ENCODE measurements at regions not wholly inside any gene's neighbourhood (a gene's known extent, or its start where the extent isn't known, plus 50 kb on each side); places are given as distances from the start of the nearest gene placed in this dataset.
A peak's percentile ranks its signal among the peaks of the same experiment; 100 is the strongest.

GRCh38 chr1:200354243-200354642 lies 55.6 kb downstream of the ZNF281 start:
- H3K27ac Mint-ChIP-seq: no peak overlapping the region
- no peak for DNase-seq
- ATAC-seq: peak; percentile 82
- H3K4me1 Mint-ChIP-seq: peaks cover 40% of the 10 kb centered on the region
- peaks cover 7% of the 10 kb centered on the region for H3K27me3 Mint-ChIP-seq
- H3K36me3 Mint-ChIP-seq: no peaks in the 10 kb centered on the region
- H3K9me3 Mint-ChIP-seq (ENCODE audit: low read depth): no peaks in the 10 kb centered on the region
- no peak overlapping the region for H3K4me3 Mint-ChIP-seq
- CTCF ChIA-PET: interaction anchor here (0.6 to 1.4 kb wide), 3 partner anchors 14 to 406 kb away, joined by 3 to 4 read pairs (median 3); no protein-coding TSS in a partner anchor

DNA sequence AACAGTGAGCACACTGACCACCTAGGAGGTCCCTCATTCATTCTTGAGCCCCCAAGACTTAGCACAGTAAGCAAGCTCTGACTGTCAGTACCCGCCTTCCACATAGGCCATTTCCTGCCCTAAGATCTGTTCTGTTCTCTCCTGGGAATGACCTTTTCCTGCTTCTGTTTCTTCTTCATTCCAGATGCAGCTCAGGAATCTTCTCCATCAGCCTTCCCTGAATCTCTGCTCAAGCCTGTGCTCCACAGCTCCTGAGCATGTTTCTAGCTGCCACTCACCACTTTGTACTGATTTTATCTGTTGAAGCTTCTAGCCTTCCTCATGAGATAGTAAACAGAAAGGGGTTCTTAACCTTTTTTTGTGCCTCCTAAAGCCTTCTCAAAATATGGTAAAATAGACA lies 56.6 kb downstream of the ZNF281 start:
- Mint-ChIP-seq H3K27me3 (peaks cover 4% of the 10 kb centered on the region), H3K36me3 (no peaks in the 10 kb centered on the region), H3K4me1 (peaks cover 40% of the 10 kb centered on the region), H3K9me3 (ENCODE audit: low read depth) (no peaks in the 10 kb centered on the region), H3K4me3 (no peak overlapping the region), H3K27ac (no peak overlapping the region)
- ATAC-seq (no peak), DNase-seq (no peak)
- CTCF ChIA-PET: interaction anchor here (1.2 to 1.4 kb wide), 2 partner anchors 13 to 135 kb away, joined by 3 to 4 read pairs; no protein-coding TSS in a partner anchor

DNA sequence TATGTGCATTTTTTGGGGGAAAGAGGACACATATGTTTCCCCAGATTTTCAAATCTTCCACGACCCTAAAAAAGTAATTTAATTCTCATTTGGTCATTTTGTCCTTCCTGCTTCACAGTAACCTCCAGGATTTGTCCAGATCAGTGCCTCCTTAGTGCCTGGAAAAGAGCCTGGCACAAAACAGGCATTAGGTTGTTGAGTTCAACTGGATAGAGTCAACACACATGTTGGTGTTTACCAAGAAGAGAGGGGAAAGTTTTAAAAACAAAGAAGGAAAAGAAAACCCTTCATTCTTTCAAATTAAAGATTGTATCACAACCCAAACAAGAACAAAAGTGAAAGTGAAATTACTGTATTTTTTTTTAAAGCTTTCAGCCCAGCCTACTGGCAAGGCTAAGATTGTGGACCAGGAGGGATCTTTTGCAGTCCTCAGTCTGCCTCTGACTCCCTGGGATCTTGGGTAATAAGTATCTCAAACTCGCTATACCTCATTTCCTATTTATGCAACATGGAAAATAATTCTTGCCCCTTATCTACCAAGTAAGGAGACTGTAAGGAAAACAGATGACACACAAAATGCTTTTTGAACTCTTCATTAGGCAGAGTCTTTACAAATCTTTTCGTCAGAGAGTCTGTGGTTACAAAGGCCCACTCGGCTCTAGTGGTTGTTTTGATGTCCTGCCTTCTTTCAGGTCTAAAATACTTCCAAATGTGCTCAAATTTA lies 57.8 kb downstream of the ZNF281 start:
- Mint-ChIP-seq H3K9me3 (ENCODE audit: low read depth) (no peaks in the 10 kb centered on the region), H3K36me3 (no peaks in the 10 kb centered on the region), H3K4me1 (peaks cover 40% of the 10 kb centered on the region), H3K4me3 (peak overlapping the region; percentile 43), H3K27me3 (peaks cover 4% of the 10 kb centered on the region), H3K27ac (peak overlapping the region; percentile 54)
- CTCF ChIA-PET: no interaction called here
- ATAC-seq: peak; percentile 72
- no peak for DNase-seq

- CTCF ChIA-PET: no interaction called here
- H3K36me3 Mint-ChIP-seq: no peaks in the 10 kb centered on the region
- peaks cover 40% of the 10 kb centered on the region for H3K4me1 Mint-ChIP-seq
- no peak overlapping the region for H3K4me3 Mint-ChIP-seq
- H3K9me3 Mint-ChIP-seq (ENCODE audit: low read depth): no peaks in the 10 kb centered on the region
- no peak overlapping the region for H3K27ac Mint-ChIP-seq
- ATAC-seq (no peak), DNase-seq (no peak)
- peaks cover 4% of the 10 kb centered on the region for H3K27me3 Mint-ChIP-seq
Observed at GRCh38 chr1:200351425-200351824, 58.4 kb downstream of the ZNF281 start.

- Mint-ChIP-seq H3K4me1 (peaks cover 15% of the 10 kb centered on the region), H3K36me3 (no peaks in the 10 kb centered on the region), H3K27me3 (peaks cover 2% of the 10 kb centered on the region), H3K9me3 (ENCODE audit: low read depth) (no peaks in the 10 kb centered on the region), H3K27ac (no peak overlapping the region), H3K4me3 (no peak overlapping the region)
- DNase-seq (no peak), ATAC-seq (no peak)
- CTCF ChIA-PET: no interaction called here
Observed at GRCh38 chr1:200346700-200347099, 63.1 kb downstream of the ZNF281 start.

DNA sequence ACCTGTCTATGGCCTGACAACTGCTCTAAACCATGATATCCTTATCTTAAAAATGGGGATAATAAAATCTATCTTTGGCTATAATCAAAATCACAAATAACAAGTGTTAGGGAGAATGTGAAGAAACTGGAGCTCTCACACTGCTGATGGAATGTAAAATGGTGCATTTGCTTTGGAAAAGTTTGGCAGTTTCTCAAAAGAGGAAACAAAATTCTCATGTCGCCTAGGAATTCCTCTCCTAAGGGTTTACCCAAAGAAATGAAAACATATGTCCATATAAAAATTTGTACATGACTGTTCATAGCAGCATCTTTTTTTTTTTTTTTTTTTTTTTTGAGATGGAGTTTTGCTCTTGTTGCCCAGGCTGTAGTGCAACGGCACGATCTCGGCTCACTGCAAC lies 64.3 kb downstream of the ZNF281 start:
- Mint-ChIP-seq H3K27me3 (peaks cover 2% of the 10 kb centered on the region), H3K4me3 (no peak overlapping the region), H3K27ac (no peak overlapping the region), H3K4me1 (peaks cover 9% of the 10 kb centered on the region), H3K9me3 (ENCODE audit: low read depth) (no peaks in the 10 kb centered on the region), H3K36me3 (no peaks in the 10 kb centered on the region)
- ATAC-seq: no peak
- CTCF ChIA-PET: no interaction called here
- no peak for DNase-seq

- peaks cover 9% of the 10 kb centered on the region for H3K4me1 Mint-ChIP-seq
- H3K27ac Mint-ChIP-seq: peak overlapping the region; percentile 14
- DNase-seq (peak; percentile 46), ATAC-seq (no peak)
- H3K27me3 Mint-ChIP-seq: no peaks in the 10 kb centered on the region
- no peaks in the 10 kb centered on the region for H3K9me3 Mint-ChIP-seq (ENCODE audit: low read depth)
- H3K36me3 Mint-ChIP-seq: no peaks in the 10 kb centered on the region
- H3K4me3 Mint-ChIP-seq: no peak overlapping the region
- CTCF ChIA-PET: no interaction called here
Observed at GRCh38 chr1:200343874-200344273, 66.0 kb downstream of the ZNF281 start.

GRCh38 chr1:200342511-200343311 lies 67.1 kb downstream of the ZNF281 start:
- Mint-ChIP-seq H3K27me3 (no peaks in the 10 kb centered on the region), H3K36me3 (no peaks in the 10 kb centered on the region), H3K4me3 (no peak overlapping the region), H3K27ac (no peak overlapping the region), H3K4me1 (peaks cover 12% of the 10 kb centered on the region), H3K9me3 (ENCODE audit: low read depth) (no peaks in the 10 kb centered on the region)
- CTCF ChIA-PET: no interaction called here
- ATAC-seq (no peak), DNase-seq (no peak)

GRCh38 chr1:200338451-200338850 lies 71.4 kb downstream of the ZNF281 start:
- DNase-seq (no peak), ATAC-seq (no peak)
- H3K4me3 Mint-ChIP-seq: no peak overlapping the region
- no peaks in the 10 kb centered on the region for H3K9me3 Mint-ChIP-seq (ENCODE audit: low read depth)
- H3K4me1 Mint-ChIP-seq: peaks cover 9% of the 10 kb centered on the region
- H3K27me3 Mint-ChIP-seq: no peaks in the 10 kb centered on the region
- H3K27ac Mint-ChIP-seq: no peak overlapping the region
- CTCF ChIA-PET: no interaction called here
- no peaks in the 10 kb centered on the region for H3K36me3 Mint-ChIP-seq

GRCh38 chr1:200337831-200338230 lies 72.0 kb downstream of the ZNF281 start:
- peaks cover 7% of the 10 kb centered on the region for H3K4me1 Mint-ChIP-seq
- no peaks in the 10 kb centered on the region for H3K27me3 Mint-ChIP-seq
- H3K27ac Mint-ChIP-seq: no peak overlapping the region
- CTCF ChIA-PET: no interaction called here
- H3K9me3 Mint-ChIP-seq (ENCODE audit: low read depth): no peaks in the 10 kb centered on the region
- DNase-seq (no peak), ATAC-seq (no peak)
- H3K36me3 Mint-ChIP-seq: no peaks in the 10 kb centered on the region
- H3K4me3 Mint-ChIP-seq: no peak overlapping the region

GRCh38 chr1:200337410-200337809 lies 72.4 kb downstream of the ZNF281 start:
- H3K4me1 Mint-ChIP-seq: peaks cover 5% of the 10 kb centered on the region
- no peaks in the 10 kb centered on the region for H3K27me3 Mint-ChIP-seq
- no peak for ATAC-seq
- no peaks in the 10 kb centered on the region for H3K9me3 Mint-ChIP-seq (ENCODE audit: low read depth)
- no peak for DNase-seq
- CTCF ChIA-PET: no interaction called here
- H3K27ac Mint-ChIP-seq: no peak overlapping the region
- no peaks in the 10 kb centered on the region for H3K36me3 Mint-ChIP-seq
- no peak overlapping the region for H3K4me3 Mint-ChIP-seq

GRCh38 chr1:200336901-200337391 lies 72.9 kb downstream of the ZNF281 start:
- CTCF ChIA-PET: no interaction called here
- Mint-ChIP-seq H3K27ac (no peak overlapping the region), H3K4me3 (no peak overlapping the region)

GRCh38 chr1:200336101-200336845 lies 73.6 kb downstream of the ZNF281 start:
- Mint-ChIP-seq H3K4me1 (peaks cover 5% of the 10 kb centered on the region), H3K27ac (no peak overlapping the region), H3K27me3 (no peaks in the 10 kb centered on the region), H3K36me3 (no peaks in the 10 kb centered on the region), H3K9me3 (ENCODE audit: low read depth) (no peaks in the 10 kb centered on the region), H3K4me3 (no peak overlapping the region)
- CTCF ChIA-PET: no interaction called here
- ATAC-seq: no peak
- no peak for DNase-seq

More at GRCh38 chr1:200336901-200337391, 72.9 kb downstream of the ZNF281 start:
- no peaks in the 10 kb centered on the region for H3K27me3 Mint-ChIP-seq
- DNase-seq: no peak
- H3K36me3 Mint-ChIP-seq: no peaks in the 10 kb centered on the region
- H3K4me1 Mint-ChIP-seq: peaks cover 5% of the 10 kb centered on the region
- no peak for ATAC-seq
- no peaks in the 10 kb centered on the region for H3K9me3 Mint-ChIP-seq (ENCODE audit: low read depth)
